Epidermal melanocyte (primary cell): ENCODE measurements at regions not wholly inside any gene's neighbourhood (a gene's known extent, or its start where the extent isn't known, plus 50 kb on each side); places are given as distances from the start of the nearest gene placed in this dataset.
A peak's percentile ranks its signal among the peaks of the same experiment; 100 is the strongest.
"Not testable (repeated sequence)": the region's sequence is repeated elsewhere in the genome, so short reads cannot be mapped to it uniquely, and the experiment has no call there.

Source experiments
- DNase-seq: peaks from one replicate; pipeline ENCODE4 v3.0.0; 2011; ENCODE audit warnings: low spot score; ENCODE audit not compliant: insufficient read length

GRCh38 chr11:57047610-57048009, 58.9 kb downstream of the OR5AK2 start:
- no peak for DNase-seq

GRCh38 chr11:57049749-57050148, 61.0 kb downstream of the OR5AK2 start:
- no peak for DNase-seq

GRCh38 chr11:57054817-57055216, 66.1 kb downstream of the OR5AK2 start:
- DNase-seq, result no peak

- no peak for DNase-seq
These were observed 67.0 kb downstream of the OR5AK2 start for GRCh38 chr11:57055744-57056143.

GRCh38 chr11:57056735-57057134, 68.0 kb downstream of the OR5AK2 start:
- DNase-seq, result no peak

GRCh38 chr11:57057561-57057960, 68.8 kb downstream of the OR5AK2 start:
- DNase-seq, result no peak

GRCh38 chr11:57062957-57063356, 74.2 kb downstream of the OR5AK2 start:
- not testable (repeated sequence) for DNase-seq

- no peak for DNase-seq
These were observed 81.2 kb downstream of the OR5AK2 start for GRCh38 chr11:57069942-57070341.

- no peak for DNase-seq
These were observed 83.1 kb downstream of the OR5AK2 start for GRCh38 chr11:57071829-57072228.

GRCh38 chr11:57072640-57073039, 83.9 kb downstream of the OR5AK2 start:
- DNase-seq, result peak; percentile 71

GRCh38 chr11:57073128-57073527, 84.4 kb downstream of the OR5AK2 start:
- DNase-seq, result no peak

GRCh38 chr11:57081356-57081755, 92.6 kb downstream of the OR5AK2 start:
- no peak for DNase-seq

- DNase-seq, result no peak
These were observed 93.4 kb downstream of the OR5AK2 start for GRCh38 chr11:57082125-57082524.

GRCh38 chr11:57083641-57084385, 95.1 kb downstream of the OR5AK2 start:
- no peak for DNase-seq

- DNase-seq, result no peak
These were observed 96.1 kb upstream of the LRRC55 start for GRCh38 chr11:57085611-57086010.

GRCh38 chr11:57087991-57088390, 93.8 kb upstream of the LRRC55 start:
- DNase-seq, result no peak

GRCh38 chr11:57092028-57092698, 89.6 kb upstream of the LRRC55 start:
- DNase-seq, result no peak

GRCh38 chr11:57094181-57094935, 87.4 kb upstream of the LRRC55 start:
- no peak for DNase-seq

GRCh38 chr11:57095417-57095816, 86.3 kb upstream of the LRRC55 start:
- no peak for DNase-seq

- no peak for DNase-seq
These were observed 85.9 kb upstream of the LRRC55 start for GRCh38 chr11:57095896-57096295.

GRCh38 chr11:57097149-57097548, 84.6 kb upstream of the LRRC55 start:
- DNase-seq, result no peak

GRCh38 chr11:57098191-57098590, 83.6 kb upstream of the LRRC55 start:
- DNase-seq, result no peak
